ENCODE measurements at regions not wholly inside any gene's neighbourhood (a gene's known extent, or its start where the extent isn't known, plus 50 kb on each side); places are given as distances from the start of the nearest gene placed in this dataset.
A peak's percentile ranks its signal among the peaks of the same experiment; 100 is the strongest.

DNA sequence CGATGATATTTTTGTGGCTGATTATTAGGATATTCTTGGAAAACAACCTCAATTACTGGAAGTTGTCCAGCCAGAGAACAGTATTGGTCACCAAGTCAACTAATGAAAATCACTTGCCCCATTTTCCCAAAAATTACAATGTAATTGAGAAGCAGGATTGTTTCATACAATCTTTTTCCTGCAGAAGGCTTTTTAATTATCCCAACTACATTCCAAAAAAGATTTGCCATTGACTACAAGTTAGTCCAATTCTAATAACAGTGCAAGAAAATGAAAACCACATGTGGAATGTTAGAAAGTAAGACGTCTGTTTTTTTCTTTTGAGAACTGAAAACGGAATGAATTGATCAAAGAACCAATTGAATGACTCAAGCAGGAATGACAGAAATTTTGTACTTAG, 1195.8 kb downstream of the SORCS1 start:
- no peak overlapping the region for H3K27ac Mint-ChIP-seq
- H3K4me1 ChIP-seq (ENCODE audit: control insufficient read depth in 2 of 2, insufficient read depth in 2 of 2, low read length in 2 of 2): no peaks in the 10 kb centered on the region
- ChIA-PET POLR2A (no interaction called here), CTCF (interaction anchor here (0.6 kb wide), 1 partner anchor 13 kb away, joined by 3 read pairs; no protein-coding TSS in a partner anchor)
- peaks cover 0 to 24% (median 9%) of the 10 kb centered on the region in 5 donors for H3K27me3 Mint-ChIP-seq
- DNase-seq (no peak), ATAC-seq (no peak)
- no peaks in the 10 kb centered on the region for H3K9me3 ChIP-seq (ENCODE audit: control insufficient read depth in 2 of 3, low read length in 3 of 3)
- no peaks in the 10 kb centered on the region for H3K27me3 ChIP-seq (ENCODE audit: control insufficient read depth in 2 of 2, insufficient read depth in 2 of 2, low read length in 2 of 2)
- H3K27ac ChIP-seq (ENCODE audit: low read depth, low read length): no peak overlapping the region
- H3K4me3 ChIP-seq (ENCODE audit: low read length): no peak overlapping the region
- no peak overlapping the region for H3K4me3 Mint-ChIP-seq
- no peaks in the 10 kb centered on the region for H3K36me3 ChIP-seq (ENCODE audit: control insufficient read depth in 2 of 3, insufficient read depth in 3 of 3, low read length in 3 of 3)
- intact Hi-C loops (cut with micrococcal nuclease): no loop called here
- no peaks in the 10 kb centered on the region for H3K36me3 Mint-ChIP-seq
- H3K9me3 Mint-ChIP-seq: no peaks in the 10 kb centered on the region
- no peaks in the 10 kb centered on the region for H3K4me1 Mint-ChIP-seq

DNA sequence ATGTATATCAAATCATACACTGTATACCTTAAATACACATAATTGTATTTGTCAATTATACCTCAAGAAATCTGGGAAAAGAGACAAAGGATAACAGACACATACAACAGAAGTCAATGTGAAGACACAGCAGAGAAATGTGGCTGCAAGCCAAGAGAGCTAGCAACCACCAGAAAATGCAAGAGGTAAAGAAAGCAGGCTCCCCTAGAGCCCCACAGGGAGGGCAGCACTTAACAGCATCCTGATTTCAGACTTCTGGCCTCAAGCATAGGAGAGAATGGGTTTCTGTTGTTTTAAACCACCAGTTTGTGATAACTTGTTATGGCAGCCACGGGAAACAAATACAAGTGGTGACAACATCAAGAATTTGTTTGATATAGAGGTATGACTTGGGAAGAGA, 1197.2 kb downstream of the SORCS1 start:
- H3K9me3 Mint-ChIP-seq: no peaks in the 10 kb centered on the region
- ChIA-PET CTCF (no interaction called here), POLR2A (no interaction called here)
- no peak overlapping the region for H3K4me3 Mint-ChIP-seq
- no peak for ATAC-seq
- no peaks in the 10 kb centered on the region for H3K4me1 ChIP-seq (ENCODE audit: control insufficient read depth in 2 of 2, insufficient read depth in 2 of 2, low read length in 2 of 2)
- H3K9me3 ChIP-seq (ENCODE audit: control insufficient read depth in 2 of 3, low read length in 3 of 3): no peaks in the 10 kb centered on the region
- H3K4me1 Mint-ChIP-seq: no peaks in the 10 kb centered on the region
- H3K36me3 ChIP-seq (ENCODE audit: control insufficient read depth in 2 of 3, insufficient read depth in 3 of 3, low read length in 3 of 3): no peaks in the 10 kb centered on the region
- H3K4me3 ChIP-seq (ENCODE audit: low read length): no peak overlapping the region
- H3K27ac Mint-ChIP-seq: no peak overlapping the region
- no peaks in the 10 kb centered on the region for H3K27me3 ChIP-seq (ENCODE audit: control insufficient read depth in 2 of 2, insufficient read depth in 2 of 2, low read length in 2 of 2)
- H3K27ac ChIP-seq (ENCODE audit: low read depth, low read length): no peak overlapping the region
- DNase-seq: no peak
- intact Hi-C loops (cut with micrococcal nuclease): no loop called here
- H3K27me3 Mint-ChIP-seq: peaks cover 0 to 24% (median 9%) of the 10 kb centered on the region in 5 donors
- no peaks in the 10 kb centered on the region for H3K36me3 Mint-ChIP-seq

DNA sequence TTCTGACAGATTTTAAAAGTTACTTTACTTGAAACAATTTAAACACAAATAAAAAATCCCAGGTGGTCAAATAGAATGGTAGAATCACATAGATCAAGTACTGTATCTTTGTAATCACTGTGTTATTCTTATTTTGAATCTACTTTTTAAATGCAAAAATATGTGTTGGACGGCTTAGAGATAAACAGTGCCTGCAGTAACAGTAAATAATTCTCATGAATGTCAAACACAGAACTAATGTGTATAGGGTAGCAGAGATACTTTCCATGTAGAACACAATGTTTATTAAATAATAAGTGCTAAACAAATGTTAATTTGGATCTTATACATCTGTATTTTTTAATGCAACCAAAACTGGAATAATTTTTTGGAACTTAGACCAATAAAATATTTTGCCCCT, 1199.4 kb downstream of the SORCS1 start:
- ChIA-PET CTCF (no interaction called here), POLR2A (no interaction called here)
- no peak overlapping the region for H3K27ac ChIP-seq (ENCODE audit: low read depth, low read length)
- no peaks in the 10 kb centered on the region for H3K4me1 ChIP-seq (ENCODE audit: control insufficient read depth in 2 of 2, insufficient read depth in 2 of 2, low read length in 2 of 2)
- no peak overlapping the region for H3K4me3 Mint-ChIP-seq
- H3K27me3 ChIP-seq (ENCODE audit: control insufficient read depth in 2 of 2, insufficient read depth in 2 of 2, low read length in 2 of 2): no peaks in the 10 kb centered on the region
- intact Hi-C loops (cut with micrococcal nuclease): no loop called here
- DNase-seq (no peak), ATAC-seq (no peak)
- no peaks in the 10 kb centered on the region for H3K9me3 ChIP-seq (ENCODE audit: control insufficient read depth in 2 of 3, low read length in 3 of 3)
- H3K4me3 ChIP-seq (ENCODE audit: low read length): no peak overlapping the region
- H3K27me3 Mint-ChIP-seq: peaks cover 0 to 16% (median 9%) of the 10 kb centered on the region in 5 donors
- H3K36me3 ChIP-seq (ENCODE audit: control insufficient read depth in 2 of 3, insufficient read depth in 3 of 3, low read length in 3 of 3): no peaks in the 10 kb centered on the region
- no peaks in the 10 kb centered on the region for H3K36me3 Mint-ChIP-seq
- H3K4me1 Mint-ChIP-seq: no peaks in the 10 kb centered on the region
- no peak overlapping the region for H3K27ac Mint-ChIP-seq
- no peaks in the 10 kb centered on the region for H3K9me3 Mint-ChIP-seq

DNA sequence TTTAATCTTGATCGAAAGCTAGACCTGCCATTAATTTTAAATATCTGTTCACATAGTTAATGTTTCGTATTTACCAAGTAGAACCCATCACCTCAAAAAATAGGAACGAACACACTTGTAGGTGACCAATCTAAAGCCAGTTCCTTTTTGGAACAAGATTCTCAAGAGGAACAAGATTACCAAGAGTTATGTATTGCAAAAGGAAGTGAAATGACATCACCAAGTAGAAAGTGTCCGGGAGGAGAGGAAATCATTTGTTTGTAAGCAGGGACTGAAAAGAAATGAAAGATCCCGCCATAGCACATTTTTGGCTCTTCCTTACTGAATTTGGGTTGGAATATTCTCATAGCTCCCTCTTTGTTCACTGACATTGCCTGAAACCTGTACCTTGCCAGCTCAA, 1200.5 kb downstream of the SORCS1 start:
- Histone ChIP-seq H3K9me3 (ENCODE audit: control insufficient read depth in 2 of 3, low read length in 3 of 3) (no peaks in the 10 kb centered on the region), H3K4me3 (ENCODE audit: low read length) (no peak overlapping the region), H3K4me1 (ENCODE audit: control insufficient read depth in 2 of 2, insufficient read depth in 2 of 2, low read length in 2 of 2) (no peaks in the 10 kb centered on the region), H3K27ac (ENCODE audit: low read depth, low read length) (no peak overlapping the region), H3K36me3 (ENCODE audit: control insufficient read depth in 2 of 3, insufficient read depth in 3 of 3, low read length in 3 of 3) (no peaks in the 10 kb centered on the region), H3K27me3 (ENCODE audit: control insufficient read depth in 2 of 2, insufficient read depth in 2 of 2, low read length in 2 of 2) (no peaks in the 10 kb centered on the region)
- H3K9me3 Mint-ChIP-seq: peaks cover 0 to 2% (median 0%) of the 10 kb centered on the region in 11 donors
- DNase-seq: no peak
- H3K36me3 Mint-ChIP-seq: no peaks in the 10 kb centered on the region
- ChIA-PET POLR2A (no interaction called here), CTCF (no interaction called here)
- H3K27ac Mint-ChIP-seq: peak overlapping the region in 1 of 9 donors; percentile 46
- no peaks in the 10 kb centered on the region for H3K4me1 Mint-ChIP-seq
- ATAC-seq: no peak
- H3K4me3 Mint-ChIP-seq: no peak overlapping the region
- intact Hi-C loops (cut with micrococcal nuclease): no loop called here
- peaks cover 0 to 16% (median 9%) of the 10 kb centered on the region in 5 donors for H3K27me3 Mint-ChIP-seq

DNA sequence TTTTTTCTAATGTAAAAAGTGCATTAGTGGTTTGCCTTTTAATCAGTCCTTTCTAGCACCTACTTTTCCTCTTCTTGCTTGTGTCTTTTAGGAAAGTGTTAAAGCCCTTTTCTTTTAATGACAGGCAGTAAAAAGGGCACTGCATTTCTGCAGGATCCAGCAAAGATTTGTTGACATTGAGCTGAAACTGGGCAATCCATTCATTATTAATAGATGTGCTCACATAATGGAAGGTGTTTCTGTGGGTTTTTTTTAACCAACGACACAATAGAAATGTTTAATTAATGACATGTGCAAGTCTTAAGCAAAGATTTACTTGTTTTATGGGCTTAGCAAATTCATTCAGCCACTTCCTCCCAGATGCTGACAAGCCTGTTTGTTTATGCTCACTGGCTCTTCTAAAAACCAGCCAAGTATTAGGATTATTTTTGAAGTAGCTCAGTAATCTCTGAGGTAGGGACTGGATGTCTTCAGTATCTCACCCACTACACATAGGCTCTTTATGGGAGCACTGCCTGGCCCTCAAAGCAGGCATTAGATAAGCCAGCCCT, 1201.1 kb downstream of the SORCS1 start:
- POLR2A ChIA-PET: no interaction called here
- H3K4me3 ChIP-seq (ENCODE audit: low read length): no peak overlapping the region
- Mint-ChIP-seq H3K27ac (no peak overlapping the region), H3K27me3 (peaks cover 0 to 16% (median 9%) of the 10 kb centered on the region in 5 donors), H3K4me1 (no peaks in the 10 kb centered on the region), H3K36me3 (no peaks in the 10 kb centered on the region), H3K4me3 (no peak overlapping the region), H3K9me3 (peaks cover 0 to 2% (median 0%) of the 10 kb centered on the region in 11 donors)
- H3K9me3 ChIP-seq (ENCODE audit: control insufficient read depth in 2 of 3, low read length in 3 of 3): no peaks in the 10 kb centered on the region
- CTCF ChIA-PET: no interaction called here
- no peak overlapping the region for H3K27ac ChIP-seq (ENCODE audit: low read depth, low read length)
- H3K27me3 ChIP-seq (ENCODE audit: control insufficient read depth in 2 of 2, insufficient read depth in 2 of 2, low read length in 2 of 2): no peaks in the 10 kb centered on the region
- no peaks in the 10 kb centered on the region for H3K4me1 ChIP-seq (ENCODE audit: control insufficient read depth in 2 of 2, insufficient read depth in 2 of 2, low read length in 2 of 2)
- DNase-seq: no peak
- intact Hi-C loops (cut with micrococcal nuclease): no loop called here
- ATAC-seq: no peak
- H3K36me3 ChIP-seq (ENCODE audit: control insufficient read depth in 2 of 3, insufficient read depth in 3 of 3, low read length in 3 of 3): no peaks in the 10 kb centered on the region

DNA sequence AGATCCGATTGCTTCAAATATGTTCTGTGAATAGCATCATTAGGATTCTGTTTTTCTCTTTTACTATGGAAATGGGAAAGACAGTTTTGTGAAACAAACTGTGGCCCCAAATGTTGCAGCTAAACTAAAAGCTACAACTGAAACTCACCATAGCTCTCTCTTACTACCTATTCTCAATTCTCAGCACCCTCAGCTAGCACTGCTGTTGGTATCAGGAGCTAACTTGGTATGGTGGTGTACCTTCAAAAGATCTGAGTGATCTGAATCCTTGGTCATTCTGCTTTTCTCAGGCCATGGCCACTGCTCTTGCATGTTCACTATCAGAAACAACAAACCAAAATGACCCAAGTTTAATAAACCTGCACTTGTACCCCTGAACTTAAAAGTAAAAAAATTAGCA, 1208.0 kb downstream of the SORCS1 start:
- Histone ChIP-seq H3K36me3 (ENCODE audit: control insufficient read depth in 2 of 3, insufficient read depth in 3 of 3, low read length in 3 of 3) (no peaks in the 10 kb centered on the region), H3K27me3 (ENCODE audit: control insufficient read depth in 2 of 2, insufficient read depth in 2 of 2, low read length in 2 of 2) (no peaks in the 10 kb centered on the region), H3K27ac (ENCODE audit: low read depth, low read length) (no peak overlapping the region), H3K9me3 (ENCODE audit: control insufficient read depth in 2 of 3, low read length in 3 of 3) (no peaks in the 10 kb centered on the region), H3K4me1 (ENCODE audit: control insufficient read depth in 2 of 2, insufficient read depth in 2 of 2, low read length in 2 of 2) (no peaks in the 10 kb centered on the region), H3K4me3 (ENCODE audit: low read length) (no peak overlapping the region)
- ChIA-PET POLR2A (no interaction called here), CTCF (no interaction called here)
- Mint-ChIP-seq H3K4me3 (no peak overlapping the region), H3K36me3 (no peaks in the 10 kb centered on the region), H3K27ac (no peak overlapping the region), H3K27me3 (no peaks in the 10 kb centered on the region), H3K4me1 (peaks cover 0 to 4% (median 0%) of the 10 kb centered on the region in 7 donors), H3K9me3 (peaks cover 0 to 2% (median 0%) of the 10 kb centered on the region in 11 donors)
- no peak for ATAC-seq
- intact Hi-C loops (cut with micrococcal nuclease): no loop called here
- DNase-seq: no peak

DNA sequence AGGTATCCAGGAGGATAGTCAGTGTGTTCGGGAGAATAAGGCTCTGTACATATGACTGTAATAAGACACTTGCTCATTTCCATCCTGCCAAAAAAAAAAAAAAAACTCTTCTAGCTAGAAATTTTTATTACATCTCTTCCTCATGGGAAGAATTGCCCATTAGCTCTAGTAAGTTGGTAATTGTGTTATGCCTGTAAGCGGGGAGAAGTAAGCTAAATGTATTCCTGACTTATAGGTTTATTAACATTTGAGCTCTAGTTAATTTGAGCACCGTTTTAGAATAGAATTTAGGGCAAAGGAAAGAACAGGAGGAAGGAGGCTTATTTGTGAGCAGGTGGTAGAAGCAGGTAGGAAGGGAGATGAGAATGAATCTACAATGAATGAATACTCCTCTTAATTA, 1210.6 kb downstream of the SORCS1 start:
- no peaks in the 10 kb centered on the region for H3K27me3 ChIP-seq (ENCODE audit: control insufficient read depth in 2 of 2, insufficient read depth in 2 of 2, low read length in 2 of 2)
- H3K4me1 Mint-ChIP-seq: peaks cover 0 to 4% (median 0%) of the 10 kb centered on the region in 7 donors

More for the DNA sequence above, 1210.6 kb downstream of the SORCS1 start:
- no peak overlapping the region for H3K27ac ChIP-seq (ENCODE audit: low read depth, low read length)
- Mint-ChIP-seq H3K4me3 (no peak overlapping the region), H3K9me3 (no peaks in the 10 kb centered on the region), H3K27me3 (no peaks in the 10 kb centered on the region), H3K27ac (no peak overlapping the region), H3K36me3 (no peaks in the 10 kb centered on the region)
- ChIA-PET POLR2A (no interaction called here), CTCF (no interaction called here)
- DNase-seq (no peak), ATAC-seq (no peak)
- H3K4me1 ChIP-seq (ENCODE audit: control insufficient read depth in 2 of 2, insufficient read depth in 2 of 2, low read length in 2 of 2): no peaks in the 10 kb centered on the region
- H3K4me3 ChIP-seq (ENCODE audit: low read length): no peak overlapping the region
- H3K36me3 ChIP-seq (ENCODE audit: control insufficient read depth in 2 of 3, insufficient read depth in 3 of 3, low read length in 3 of 3): no peaks in the 10 kb centered on the region
- intact Hi-C loops (cut with micrococcal nuclease): loop anchor here in 1 of 2 donors (5.0 kb wide), 1 partner anchor 223 kb away; no protein-coding TSS in a partner anchor
- H3K9me3 ChIP-seq (ENCODE audit: control insufficient read depth in 2 of 3, low read length in 3 of 3): no peaks in the 10 kb centered on the region

Measured in naive thymus-derived CD4-positive, alpha-beta T cell (primary cell).